Cerebellar cortex (tissue), 1 donor: ENCODE measurements at regions not wholly inside any gene's neighbourhood (a gene's known extent, or its start where the extent isn't known, plus 50 kb on each side); places are given as distances from the start of the nearest gene placed in this dataset.

Experiments used
- DNase-seq: peaks from one replicate; pipeline ENCODE4 v3.0.0-alpha.2; 2015; ENCODE audit warnings: low spot score

DNA sequence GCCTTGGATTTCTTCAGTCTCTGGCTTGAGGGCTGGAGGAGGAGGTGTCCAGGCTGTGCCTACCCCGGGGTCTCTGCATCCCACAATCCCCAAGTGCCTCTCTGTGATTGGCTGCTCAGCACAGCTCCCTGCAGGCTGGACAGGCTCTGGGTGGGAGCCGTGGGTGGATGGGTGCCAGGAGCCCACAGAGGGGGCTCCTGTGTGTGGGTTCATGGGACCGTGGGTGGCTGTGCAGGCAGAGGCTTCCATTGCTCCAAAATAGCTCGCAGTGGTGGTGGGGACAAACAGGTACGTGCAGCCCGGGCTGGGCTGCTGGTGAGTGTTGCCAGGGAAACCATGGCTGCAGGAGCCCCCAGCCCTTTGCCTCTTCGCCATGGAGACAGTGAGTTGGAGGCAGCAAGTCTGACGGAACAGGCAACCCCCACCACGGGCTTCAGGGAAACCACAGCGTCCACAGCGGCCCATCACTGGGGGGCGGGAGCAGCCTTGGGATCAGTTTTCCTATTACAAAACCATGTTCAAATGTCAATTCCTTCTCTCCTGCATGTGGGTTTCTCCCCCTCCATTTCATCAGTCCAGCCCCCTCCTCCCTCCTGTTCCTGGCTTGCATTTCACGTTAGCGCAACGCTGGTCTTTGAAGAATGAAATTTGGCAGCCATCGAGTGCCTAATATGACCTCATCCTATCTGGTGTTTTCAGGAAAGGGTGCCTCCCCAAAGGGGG lies 155.2 kb downstream of the TRIM29 start:
- DNase-seq = no peak

DNA sequence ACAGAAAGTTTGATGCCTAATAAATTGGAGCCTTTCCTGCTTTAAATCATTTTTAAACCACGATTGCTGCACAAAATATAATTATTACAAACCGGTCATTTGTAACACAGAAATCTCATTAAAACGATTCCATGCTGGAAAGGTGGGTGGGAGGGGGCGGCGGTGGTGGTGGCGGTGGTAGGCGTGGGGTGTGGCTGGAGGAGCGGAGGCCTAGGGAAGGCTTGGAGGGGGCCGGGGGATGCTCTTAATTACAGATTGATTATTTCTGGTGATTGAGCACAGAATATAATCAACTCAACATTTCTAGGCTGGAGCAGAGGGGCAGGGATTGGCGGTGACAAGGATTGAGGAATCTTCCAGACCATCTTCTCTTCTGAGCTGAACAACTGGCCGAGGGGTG lies 157.5 kb downstream of the TRIM29 start:
- DNase-seq = no peak

DNA sequence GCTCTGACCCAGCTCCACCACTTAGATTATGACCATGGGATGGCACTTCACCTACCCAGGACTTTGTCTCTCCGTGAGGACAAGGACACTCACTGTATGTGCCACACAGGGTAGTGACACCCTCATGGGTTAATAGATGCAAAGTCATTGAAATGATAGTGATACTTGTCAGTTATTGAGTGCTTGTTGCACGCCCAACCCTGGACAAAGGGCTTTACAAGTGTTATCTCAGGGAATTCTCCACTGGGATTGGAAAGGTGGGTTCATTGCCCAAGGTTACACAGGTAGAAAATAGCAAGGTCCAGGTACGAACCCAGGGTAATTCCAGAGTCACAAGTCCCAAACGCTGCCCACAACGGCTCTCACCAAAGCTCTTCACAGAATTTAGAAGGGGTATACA lies 158.2 kb downstream of the TRIM29 start:
- no peak for DNase-seq

DNA sequence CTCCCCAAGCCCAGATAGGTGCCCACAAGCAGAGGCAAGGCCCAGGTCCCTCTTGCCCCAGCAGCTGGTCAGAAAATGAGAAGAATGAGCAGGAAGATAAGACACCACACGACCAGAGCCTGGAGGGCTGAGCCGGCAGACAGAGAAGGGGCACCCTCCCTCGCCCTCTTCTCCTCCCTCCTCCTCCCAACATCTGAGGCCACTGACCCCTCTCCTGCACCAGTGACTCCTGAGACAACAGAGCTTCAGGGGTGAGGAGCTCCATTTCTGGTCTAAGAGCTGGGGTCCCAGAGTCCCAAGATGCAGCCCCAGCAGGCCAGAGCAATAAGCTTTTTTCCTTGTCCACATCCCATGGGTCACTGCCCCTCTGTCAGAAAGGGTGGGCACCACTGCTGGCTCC lies 159.2 kb downstream of the TRIM29 start:
- no peak for DNase-seq

DNA sequence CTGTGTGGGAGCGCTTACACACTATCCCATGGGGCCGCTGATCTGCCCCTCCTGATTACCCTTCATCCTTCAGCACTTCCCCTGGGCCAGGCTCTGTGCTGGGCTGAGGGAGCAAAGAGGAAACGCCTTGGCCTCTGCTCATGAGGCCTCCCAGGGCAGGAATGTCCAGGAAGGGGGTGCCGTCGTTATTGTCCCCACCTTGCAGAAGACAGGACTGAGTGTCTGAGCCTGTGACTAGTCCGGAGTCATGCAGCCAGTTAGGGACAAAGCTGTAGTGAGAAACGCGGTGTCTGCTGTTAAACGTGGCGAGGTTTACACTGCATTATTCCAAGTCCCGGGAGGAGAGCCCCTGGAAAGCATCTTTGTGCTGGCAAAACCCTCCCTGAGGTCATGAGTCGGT lies 160.0 kb downstream of the TRIM29 start:
- no peak for DNase-seq

DNA sequence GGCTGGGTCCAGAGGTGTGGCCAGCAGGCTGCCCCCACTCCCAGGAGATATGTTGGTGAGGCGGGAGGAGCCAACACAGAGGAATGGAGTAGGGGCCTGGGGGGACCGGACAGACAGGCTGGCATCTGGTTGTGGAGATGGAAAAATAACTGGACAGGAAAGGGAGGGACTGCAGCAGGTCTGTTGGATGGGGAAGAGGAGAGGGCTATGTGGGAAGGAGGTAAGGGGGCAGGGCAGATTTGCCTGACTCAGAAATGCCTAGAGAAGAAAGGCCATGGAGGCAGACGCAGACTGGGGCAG lies 160.4 kb downstream of the TRIM29 start:
- DNase-seq = no peak

DNA sequence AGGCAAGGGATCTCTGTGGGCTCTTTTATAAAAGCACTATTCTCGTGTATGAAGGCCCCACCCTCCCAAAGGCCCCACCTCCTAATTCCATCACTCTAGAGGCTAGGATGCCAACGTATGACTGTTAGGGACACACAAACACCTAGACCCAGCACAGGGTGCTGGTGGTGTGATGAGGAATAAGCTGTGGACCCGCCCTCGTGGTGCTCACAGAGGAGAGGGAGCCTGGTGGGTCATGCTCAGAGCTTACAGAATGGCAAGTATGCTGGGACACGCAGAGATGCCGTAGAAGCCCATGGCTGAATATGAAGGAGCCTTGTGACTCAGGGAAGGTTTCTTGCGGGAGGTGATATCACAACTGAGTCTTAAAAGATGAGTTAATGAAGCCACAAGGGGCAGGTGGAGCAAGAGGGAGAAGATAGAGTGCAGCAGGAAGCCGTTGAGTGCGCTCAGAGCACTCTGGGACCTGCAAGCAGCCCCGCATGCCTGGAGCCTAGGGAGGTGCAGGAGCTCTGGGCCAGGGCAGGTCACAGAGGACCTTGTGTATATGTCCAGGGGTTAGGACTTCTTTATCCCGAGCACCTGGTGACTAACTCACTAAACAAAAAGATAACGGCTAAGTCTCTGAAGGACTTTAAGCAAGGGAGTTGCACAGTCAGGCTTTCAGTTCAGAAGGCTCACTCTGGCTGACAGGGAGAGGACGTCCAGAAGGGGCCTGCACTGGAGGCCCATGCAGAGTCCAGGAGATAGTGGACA lies 160.9 kb downstream of the TRIM29 start:
- DNase-seq = no peak

DNA sequence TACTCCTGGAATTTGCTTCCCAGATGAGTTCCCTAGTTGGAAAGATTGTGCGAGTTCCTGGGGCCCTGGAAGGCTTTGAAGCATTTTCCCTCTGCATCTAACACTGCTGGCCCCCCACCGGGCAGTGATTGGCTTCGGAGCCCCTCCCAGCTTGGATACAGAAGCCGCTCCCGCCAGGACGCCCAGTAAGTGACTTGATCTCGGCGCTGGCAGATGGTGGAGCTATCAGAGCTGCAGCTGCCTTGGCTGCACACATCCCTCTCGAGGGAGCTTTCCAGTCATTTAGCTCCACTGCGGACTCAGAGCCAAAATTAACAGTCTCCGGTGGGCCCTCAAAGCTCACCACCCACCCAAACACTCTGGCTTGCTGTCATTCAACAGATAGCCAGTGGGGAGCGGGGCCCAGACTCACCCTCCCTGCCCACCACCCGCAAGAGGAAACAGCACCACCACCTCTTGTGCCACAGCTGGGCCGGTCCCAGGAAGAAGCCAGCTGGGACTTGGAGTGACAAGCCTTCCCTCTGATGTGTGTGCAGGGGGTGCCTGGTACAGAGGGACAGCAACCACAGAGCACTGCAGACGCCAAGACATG lies 162.3 kb downstream of the TRIM29 start:
- no peak for DNase-seq

DNA sequence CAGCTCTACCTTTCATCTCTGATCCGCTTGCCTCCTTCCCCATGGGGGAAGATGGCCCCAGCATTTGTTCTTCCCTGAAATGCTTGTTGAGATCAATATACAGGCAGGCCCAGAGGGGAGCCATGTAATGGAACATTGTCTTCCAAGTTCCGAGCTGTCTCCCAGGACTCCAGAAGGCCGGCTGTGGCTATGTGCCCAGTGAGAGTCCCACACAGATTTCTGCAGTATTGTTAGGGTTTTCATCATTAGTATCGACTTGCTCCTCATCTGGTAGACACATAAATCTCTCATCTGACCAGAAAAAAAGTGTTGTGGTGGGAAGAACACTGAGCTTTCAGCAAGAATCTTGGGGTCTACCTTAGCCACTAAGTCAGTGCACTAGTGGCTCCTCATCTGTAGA lies 163.4 kb downstream of the TRIM29 start:
- peak; percentile 25 for DNase-seq

DNA sequence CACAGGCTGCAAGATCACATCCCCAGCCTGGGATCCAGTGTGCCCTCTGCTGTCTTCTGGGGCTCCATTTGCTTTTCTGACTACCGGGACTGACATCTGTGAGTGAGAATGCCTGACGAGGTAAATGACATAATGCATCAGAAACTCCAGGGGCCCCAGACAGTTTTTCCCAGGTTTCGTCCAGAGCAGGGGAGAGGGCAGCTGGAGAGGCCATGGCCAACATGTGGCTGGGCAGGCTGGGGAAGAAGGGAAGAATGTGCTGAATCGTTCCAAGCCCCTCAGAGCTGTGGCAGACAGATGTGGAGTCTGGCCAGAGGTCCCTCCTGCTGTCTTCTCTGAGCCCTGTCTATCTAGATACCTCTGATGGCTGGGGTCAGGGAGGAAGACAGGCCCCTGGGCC lies 163.9 kb downstream of the TRIM29 start:
- DNase-seq = no peak

DNA sequence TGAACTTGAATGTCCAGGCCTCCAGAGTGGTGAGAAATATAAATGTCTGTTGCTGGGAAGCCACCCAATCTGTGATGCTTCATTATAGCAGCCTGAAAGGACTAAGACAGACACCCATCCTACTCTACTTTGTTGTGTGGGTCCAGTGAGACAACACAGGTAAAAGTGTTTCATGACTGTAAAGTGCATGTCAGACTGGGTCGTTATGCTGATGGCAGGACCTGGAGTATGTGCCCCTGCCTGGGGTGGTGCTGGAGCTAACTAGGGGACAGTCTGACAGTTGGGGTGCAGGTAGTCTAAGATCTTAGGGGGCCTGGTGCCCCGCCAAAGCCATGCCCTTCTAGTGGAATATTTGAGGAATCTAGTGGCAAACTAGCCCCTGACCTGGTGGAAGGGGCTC lies 165.6 kb downstream of the TRIM29 start:
- no peak for DNase-seq

DNA sequence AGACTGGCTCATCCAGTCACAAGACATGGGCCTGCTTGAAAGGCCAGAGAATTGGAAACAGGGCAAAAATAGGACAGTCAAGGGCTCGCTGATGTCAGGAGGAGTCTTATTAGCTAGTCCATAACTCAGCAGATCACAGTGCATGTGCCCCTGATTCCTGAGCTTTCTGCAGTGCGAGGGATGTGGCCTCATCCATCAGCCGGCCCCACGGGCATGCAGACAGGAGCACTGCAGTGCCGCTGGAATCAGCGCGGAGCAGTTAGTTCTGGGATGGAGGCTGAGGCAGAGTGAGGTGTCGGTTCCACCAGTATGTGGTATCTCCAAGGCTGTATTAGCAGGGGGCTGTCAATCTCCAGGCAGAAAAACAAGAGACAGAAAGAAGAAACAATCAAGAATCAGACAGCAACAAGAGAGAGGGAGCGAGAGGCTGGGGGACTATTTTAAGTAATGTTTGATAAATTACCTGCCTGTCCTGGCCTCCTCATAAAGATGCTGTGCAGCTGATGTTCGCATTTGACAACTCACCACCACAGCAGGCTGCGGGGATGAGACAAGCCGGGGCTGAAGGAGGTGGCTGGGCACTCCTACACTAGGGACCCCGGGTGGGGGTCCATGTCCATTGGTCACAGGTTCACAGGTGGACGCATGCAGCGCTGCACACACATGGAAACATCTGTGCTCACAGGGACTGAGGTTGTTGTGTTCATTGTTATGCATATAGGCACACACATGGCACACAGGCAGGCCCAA lies 167.2 kb downstream of the TRIM29 start:
- no peak for DNase-seq

DNA sequence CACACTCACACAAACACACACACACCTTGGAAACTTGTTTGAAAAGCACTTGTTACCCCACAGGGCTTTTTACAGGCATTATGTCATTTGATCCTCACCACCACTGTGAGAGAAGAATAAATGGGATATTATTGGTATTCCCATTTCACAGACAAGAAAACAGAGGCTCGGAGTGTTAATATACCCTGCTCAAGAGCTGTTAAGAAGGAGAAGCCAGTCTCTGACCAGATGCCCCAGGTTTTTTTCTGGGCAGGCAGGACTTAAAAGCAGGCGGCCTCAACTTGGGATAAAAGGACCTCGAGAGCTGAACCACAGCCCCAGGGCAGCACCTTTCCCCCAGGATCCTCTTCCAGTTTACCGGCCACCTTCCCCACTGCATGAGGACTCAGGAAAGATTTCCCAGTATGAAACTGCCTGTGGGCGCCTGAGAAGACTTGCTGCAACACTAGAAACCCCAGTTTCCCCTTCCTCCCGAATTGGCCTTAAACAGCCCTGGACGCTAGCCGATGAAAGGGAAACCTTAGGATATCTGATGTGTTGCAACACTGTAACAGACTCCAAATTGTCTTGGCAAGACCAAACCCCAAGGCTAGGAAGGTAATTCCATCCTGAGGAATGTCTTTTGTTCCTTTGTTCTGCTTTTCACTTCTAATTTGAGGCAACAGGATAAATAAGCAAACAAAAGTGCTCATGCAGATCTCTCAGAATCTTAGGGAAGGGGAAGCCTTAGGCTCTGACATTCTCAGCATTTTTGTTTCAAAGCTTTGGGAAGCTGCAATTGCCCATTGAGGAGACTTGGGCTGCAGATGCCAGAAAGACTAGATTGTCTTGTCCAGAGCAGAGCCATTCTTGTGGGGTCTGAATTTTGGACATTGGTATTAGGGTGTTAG lies 173.5 kb downstream of the TRIM29 start:
- no peak for DNase-seq

DNA sequence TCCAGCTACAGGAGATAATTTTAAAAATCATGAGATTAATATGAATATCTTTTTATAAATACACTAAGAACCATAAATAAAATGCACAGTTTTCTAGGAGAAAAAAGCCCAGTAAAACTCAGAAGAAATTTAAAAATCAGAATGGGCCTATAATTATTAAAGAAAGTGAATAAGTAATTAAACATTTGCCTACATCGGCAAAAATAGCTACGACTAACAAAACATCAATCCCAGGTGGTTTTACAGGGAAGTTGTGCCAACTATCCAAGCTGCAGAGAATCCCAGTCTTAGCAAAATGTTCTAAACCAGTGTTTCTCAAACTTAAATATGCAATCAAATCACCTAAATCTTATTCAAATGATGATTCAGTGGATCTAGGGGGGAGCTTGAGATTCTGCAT lies 180.0 kb downstream of the TRIM29 start:
- DNase-seq = no peak

DNA sequence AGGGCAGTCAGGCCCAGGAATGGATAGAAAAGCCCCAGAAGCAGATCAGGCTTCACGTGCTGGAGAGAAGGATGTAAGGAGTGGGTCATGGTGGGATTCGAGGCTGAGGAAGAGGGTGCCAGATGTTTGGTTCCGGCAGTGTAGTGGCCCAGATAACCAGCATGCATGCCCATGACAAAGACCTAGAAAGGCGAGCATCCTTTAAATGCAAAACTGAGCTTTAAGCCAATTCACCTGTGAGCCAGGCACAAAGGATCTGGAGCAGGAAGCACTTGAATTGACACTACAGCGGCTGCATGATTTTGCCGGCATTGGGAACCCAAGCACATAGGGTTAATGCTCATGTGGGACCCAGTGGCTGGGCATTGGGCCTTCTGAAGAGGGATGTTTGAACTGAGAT lies 185.5 kb downstream of the TRIM29 start:
- DNase-seq = no peak

DNA sequence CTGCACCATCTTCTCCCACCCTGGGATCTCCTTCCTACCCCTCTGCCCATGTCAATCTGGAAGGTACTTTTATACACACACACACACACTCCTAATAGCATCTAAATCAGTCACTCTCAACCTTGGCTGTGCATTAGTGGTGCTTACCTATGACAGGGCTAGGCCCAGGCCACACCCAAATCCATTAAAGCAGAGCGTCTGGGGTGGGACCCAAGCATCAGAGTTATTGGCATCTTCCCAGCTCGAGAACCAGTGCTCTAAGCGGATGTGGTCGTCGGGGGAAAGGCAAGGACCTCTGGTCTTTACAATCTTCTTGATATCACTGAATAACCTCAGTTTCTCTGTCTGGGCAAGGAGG lies 194.6 kb downstream of the TRIM29 start:
- no peak for DNase-seq

DNA sequence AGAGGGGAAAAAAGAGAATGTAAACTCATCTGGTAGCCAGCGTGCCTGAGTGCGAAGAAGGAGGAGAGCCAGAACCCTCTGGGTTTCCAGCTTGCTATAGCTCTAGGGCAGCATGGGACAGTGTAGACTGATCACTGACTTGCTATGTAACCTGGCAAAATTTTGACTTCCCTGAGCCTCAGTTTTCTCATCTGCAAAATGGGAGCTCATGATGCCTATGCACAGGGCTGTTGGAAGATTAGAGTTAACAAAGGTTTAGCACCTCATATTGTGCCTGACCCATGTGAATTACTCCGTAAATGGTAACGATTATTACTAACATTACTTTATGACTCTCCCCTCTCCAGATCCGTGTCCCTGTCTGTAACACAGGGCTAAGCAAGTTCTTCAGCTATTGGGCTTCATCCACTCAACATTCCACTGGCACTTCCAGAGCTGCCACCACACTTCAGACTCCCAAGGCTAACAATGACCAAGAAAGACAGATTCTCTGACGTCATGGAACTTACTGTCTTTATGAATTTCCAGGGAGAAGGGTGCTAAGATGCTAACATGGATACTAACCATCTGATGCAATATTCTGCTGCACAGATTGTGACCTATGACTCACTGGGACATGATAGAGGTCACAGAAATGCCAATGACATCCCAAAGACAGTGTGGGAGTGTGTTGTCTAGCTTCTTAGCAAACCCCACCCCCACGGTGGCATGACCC lies 195.2 kb downstream of the TRIM29 start:
- DNase-seq = no peak

DNA sequence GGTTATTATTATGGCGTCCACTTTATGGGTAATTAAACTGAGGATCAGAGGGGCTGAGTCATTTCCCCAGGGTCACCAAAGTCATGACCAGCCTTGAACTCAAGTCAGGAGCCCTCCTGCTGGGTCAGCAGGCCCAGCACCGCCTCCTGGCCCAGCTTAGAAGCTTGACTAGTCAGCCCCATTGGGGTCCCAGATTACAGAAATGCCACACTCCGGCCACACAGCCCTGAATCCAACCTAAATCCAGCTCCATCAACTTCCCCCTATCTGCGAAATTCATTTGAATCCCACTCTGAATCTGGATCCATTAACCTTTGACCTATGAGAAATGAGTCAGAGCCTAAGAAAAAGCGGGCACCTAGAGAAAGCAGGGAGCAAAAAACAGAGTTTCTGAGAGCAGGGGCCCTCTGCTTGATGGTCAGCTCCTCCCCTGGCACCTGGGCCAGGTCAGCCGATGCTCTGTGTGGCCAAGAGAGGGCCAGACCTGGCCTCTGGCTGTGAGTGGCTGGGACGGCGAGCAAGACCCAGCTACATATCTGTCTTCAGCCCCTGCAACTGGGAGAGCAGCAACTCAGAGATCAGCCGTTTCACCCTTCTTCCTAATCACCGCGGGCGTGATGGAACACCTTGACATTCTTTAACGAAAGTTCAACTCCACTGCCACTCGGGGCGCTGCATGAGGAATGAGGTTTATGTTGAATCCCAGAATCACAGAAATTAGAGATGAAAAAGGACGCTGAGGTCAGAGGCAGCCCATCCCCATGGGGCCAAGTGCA lies 196.1 kb downstream of the TRIM29 start:
- DNase-seq = no peak

DNA sequence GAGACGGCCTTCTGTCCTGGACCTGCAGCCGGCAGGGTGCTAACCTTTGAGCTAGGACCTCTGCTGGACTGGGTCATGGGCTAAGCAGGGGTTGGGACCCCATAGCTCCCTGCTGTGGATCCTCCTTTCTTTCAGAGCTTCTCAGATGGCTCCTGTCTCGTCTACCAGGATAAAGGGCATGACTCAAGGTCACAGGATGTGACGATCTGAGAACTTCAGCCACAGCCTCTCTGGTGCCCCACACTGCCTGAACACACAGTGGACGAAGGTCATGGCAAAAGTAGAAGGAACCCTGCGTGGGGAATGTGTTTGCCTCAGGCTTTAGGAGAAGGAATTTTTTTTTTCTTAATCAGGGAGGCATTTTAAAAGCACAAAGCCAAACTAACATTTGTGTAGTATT lies 196.7 kb downstream of the TRIM29 start:
- DNase-seq = no peak

DNA sequence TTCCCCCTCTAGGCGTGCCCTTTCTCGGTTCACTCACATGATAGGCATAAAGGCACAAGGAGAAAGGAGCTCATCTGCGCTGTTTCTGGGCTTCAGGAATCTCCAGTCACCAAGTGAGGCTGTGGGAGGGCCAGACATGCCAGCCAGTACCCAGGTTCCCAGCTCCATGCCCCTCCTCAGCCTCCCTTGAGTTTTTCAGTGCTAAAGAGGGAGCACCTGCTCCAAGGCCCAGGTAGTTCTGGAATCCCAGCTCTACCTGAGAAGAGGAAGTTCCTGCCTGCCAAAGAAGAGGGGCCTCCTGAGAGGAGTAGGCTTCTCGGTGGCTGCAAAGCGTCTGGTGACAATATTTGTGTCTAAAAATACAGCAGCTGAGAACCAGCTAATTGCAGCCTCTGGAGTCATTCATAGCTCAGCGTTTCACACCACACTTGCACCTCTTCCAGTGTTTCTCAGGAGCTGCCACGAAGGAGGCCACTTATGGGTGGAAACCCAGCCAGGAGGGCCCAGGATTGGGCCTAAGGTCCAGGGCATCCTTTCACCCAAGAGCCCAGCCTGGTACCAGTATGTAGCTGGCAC lies 197.4 kb downstream of the TRIM29 start:
- DNase-seq = no peak
